Suprapubic skin (tissue), 4 donors: ENCODE measurements at regions not wholly inside any gene's neighbourhood (a gene's known extent, or its start where the extent isn't known, plus 50 kb on each side); places are given as distances from the start of the nearest gene placed in this dataset.

Source experiments
- CTCF ChIP-seq, 2 donors: fragments of 200-600 bp in 1 of 2; fragments of 450-650 bp in 1 of 2; sonication (generic) in 1 of 2; IDR thresholded peaks; one replicate each; pipeline ENCODE4 v1.5.1; 2016 to 2019; ENCODE audit warnings: antibody characterized with exemption in 2 of 2, mild to moderate bottlenecking in 1 of 2, moderate library complexity in 1 of 2
- EP300 ChIP-seq: sonication (generic); formaldehyde crosslinking; IDR thresholded peaks from one replicate; pipeline ENCODE4 v1.6.1; 2017; ENCODE audit warnings: antibody characterized with exemption
- POLR2A ChIP-seq, 2 donors: fragments of 450-650 bp; IDR thresholded peaks; one replicate each; pipeline ENCODE4 v1.6.1; 2017; ENCODE audit warnings: antibody characterized with exemption in 2 of 2, mild to moderate bottlenecking in 2 of 2, moderate library complexity in 2 of 2
- POLR2AphosphoS5 ChIP-seq, 3 donors: sonication (generic); formaldehyde crosslinking; IDR thresholded peaks; one replicate each; pipeline ENCODE4 v1.6.1; 2017; ENCODE audit warnings: antibody characterized with exemption in 3 of 3

GRCh38 chr1:218836264-218836663 lies 337.4 kb upstream of the LYPLAL1 start:
- TF ChIP-seq POLR2A (IDR thresholded peaks at IDR 0.05): no peak
- no peak for TF ChIP-seq CTCF (IDR thresholded peaks at IDR 0.05)
- TF ChIP-seq EP300: no peak
- TF ChIP-seq POLR2AphosphoS5 (IDR thresholded peaks at IDR 0.05): no peak
